ENCODE measurements at regions not wholly inside any gene's neighbourhood (a gene's known extent, or its start where the extent isn't known, plus 50 kb on each side); places are given as distances from the start of the nearest gene placed in this dataset.
"Not testable (repeated sequence)": the region's sequence is repeated elsewhere in the genome, so short reads cannot be mapped to it uniquely, and the experiment has no call there.

- DNase-seq (ENCODE audit: low spot score) = no peak
These were observed 411.1 kb downstream of the TMEM121 start for GRCh38 chr14:105937253-105938054.

GRCh38 chr14:105938055-105938863 lies 411.9 kb downstream of the TMEM121 start:
- no peak for DNase-seq (ENCODE audit: low spot score)

GRCh38 chr14:105938959-105939358 lies 412.6 kb downstream of the TMEM121 start:
- no peak for DNase-seq (ENCODE audit: low spot score)

- no peak for DNase-seq (ENCODE audit: low spot score)
These were observed 413.6 kb downstream of the TMEM121 start for GRCh38 chr14:105939810-105940508.

GRCh38 chr14:105940534-105941225 lies 414.3 kb downstream of the TMEM121 start:
- no peak for DNase-seq (ENCODE audit: low spot score)

- no peak for DNase-seq (ENCODE audit: low spot score)
These were observed 415.1 kb downstream of the TMEM121 start for GRCh38 chr14:105941226-105942166.

- DNase-seq (ENCODE audit: low spot score) = not testable (repeated sequence)
These were observed 416.3 kb downstream of the TMEM121 start for GRCh38 chr14:105942725-105943124.

- DNase-seq (ENCODE audit: low spot score) = no peak
These were observed 417.7 kb downstream of the TMEM121 start for GRCh38 chr14:105943973-105944602.

GRCh38 chr14:105944632-105945610 lies 418.5 kb downstream of the TMEM121 start:
- DNase-seq (ENCODE audit: low spot score) = no peak

GRCh38 chr14:105945896-105946295 lies 419.5 kb downstream of the TMEM121 start:
- no peak for DNase-seq (ENCODE audit: low spot score)

GRCh38 chr14:105947599-105947998 lies 421.2 kb downstream of the TMEM121 start:
- DNase-seq (ENCODE audit: low spot score) = no peak

- DNase-seq (ENCODE audit: low spot score) = not testable (repeated sequence)
These were observed 422.6 kb downstream of the TMEM121 start for GRCh38 chr14:105948955-105949354.

GRCh38 chr14:105950364-105950892 lies 424.0 kb downstream of the TMEM121 start:
- not testable (repeated sequence) for DNase-seq (ENCODE audit: low spot score)

- DNase-seq (ENCODE audit: low spot score) = no peak
These were observed 425.0 kb downstream of the TMEM121 start for GRCh38 chr14:105951399-105951798.

GRCh38 chr14:105952222-105952621 lies 425.8 kb downstream of the TMEM121 start:
- no peak for DNase-seq (ENCODE audit: low spot score)

GRCh38 chr14:105952826-105953225 lies 426.4 kb downstream of the TMEM121 start:
- DNase-seq (ENCODE audit: low spot score) = no peak

- not testable (repeated sequence) for DNase-seq (ENCODE audit: low spot score)
These were observed 435.2 kb downstream of the TMEM121 start for GRCh38 chr14:105961625-105962024.

GRCh38 chr14:105962532-105962931 lies 436.1 kb downstream of the TMEM121 start:
- DNase-seq (ENCODE audit: low spot score) = no peak

- DNase-seq (ENCODE audit: low spot score) = no peak
These were observed 441.9 kb downstream of the TMEM121 start for GRCh38 chr14:105968291-105968690.

Measured in AG20443 (cell line).